HG03457 (cell line): ENCODE measurements at regions not wholly inside any gene's neighbourhood (a gene's known extent, or its start where the extent isn't known, plus 50 kb on each side); places are given as distances from the start of the nearest gene placed in this dataset.

Experiments used
- ATAC-seq: cut with Tn5 transposase; IDR thresholded peaks from one replicate; pipeline ENCODE4 v1.9.1; 2021; ENCODE audit warnings: moderate number of reproducible peaks; ENCODE audit not compliant: unreplicated experiment

GRCh38 chr9:99326112-99326916, 104.2 kb downstream of the SEC61B start:
- no peak for ATAC-seq

- ATAC-seq = no peak
Measured at GRCh38 chr9:99326917-99327189, 104.8 kb downstream of the SEC61B start.

- no peak for ATAC-seq
Measured at GRCh38 chr9:99327667-99328066, 105.6 kb downstream of the SEC61B start.

- no peak for ATAC-seq
Measured at GRCh38 chr9:99335280-99335679, 113.2 kb downstream of the SEC61B start.

GRCh38 chr9:99336005-99336404, 113.9 kb downstream of the SEC61B start:
- no peak for ATAC-seq

- no peak for ATAC-seq
Measured at GRCh38 chr9:99336531-99336930, 114.4 kb downstream of the SEC61B start.

- no peak for ATAC-seq
Measured at GRCh38 chr9:99340281-99340680, 118.2 kb downstream of the SEC61B start.

GRCh38 chr9:99341686-99342085, 119.6 kb downstream of the SEC61B start:
- no peak for ATAC-seq

- ATAC-seq = no peak
Measured at GRCh38 chr9:99345451-99345850, 123.4 kb downstream of the SEC61B start.

- ATAC-seq = no peak
Measured at GRCh38 chr9:99345942-99346341, 123.9 kb downstream of the SEC61B start.

- ATAC-seq = no peak
Measured at GRCh38 chr9:99347568-99347967, 125.5 kb downstream of the SEC61B start.

GRCh38 chr9:99348289-99348688, 126.2 kb downstream of the SEC61B start:
- no peak for ATAC-seq

- ATAC-seq = no peak
Measured at GRCh38 chr9:99349870-99350269, 127.8 kb downstream of the SEC61B start.

- ATAC-seq = no peak
Measured at GRCh38 chr9:99350461-99350860, 128.4 kb downstream of the SEC61B start.

- no peak for ATAC-seq
Measured at GRCh38 chr9:99351647-99352046, 129.6 kb downstream of the SEC61B start.

GRCh38 chr9:99352826-99353225, 130.7 kb downstream of the SEC61B start:
- ATAC-seq = no peak

GRCh38 chr9:99353408-99353807, 131.3 kb downstream of the SEC61B start:
- ATAC-seq = no peak

- no peak for ATAC-seq
Measured at GRCh38 chr9:99354104-99354503, 132.0 kb downstream of the SEC61B start.

GRCh38 chr9:99356512-99356971, 134.5 kb downstream of the SEC61B start:
- no peak for ATAC-seq

- no peak for ATAC-seq
Measured at GRCh38 chr9:99357575-99357974, 135.5 kb downstream of the SEC61B start.

- no peak for ATAC-seq
Measured at GRCh38 chr9:99358668-99359067, 136.6 kb downstream of the SEC61B start.

- ATAC-seq = no peak
Measured at GRCh38 chr9:99359336-99359735, 137.3 kb downstream of the SEC61B start.

- no peak for ATAC-seq
Measured at GRCh38 chr9:99360026-99360425, 137.9 kb downstream of the SEC61B start.
